GM21367 (cell line): ENCODE measurements at regions not wholly inside any gene's neighbourhood (a gene's known extent, or its start where the extent isn't known, plus 50 kb on each side); places are given as distances from the start of the nearest gene placed in this dataset.
"Not testable (repeated sequence)": the region's sequence is repeated elsewhere in the genome, so short reads cannot be mapped to it uniquely, and the experiment has no call there.

Experiments
- ATAC-seq: cut with Tn5 transposase; IDR thresholded peaks from one replicate; pipeline ENCODE4 v1.9.1; 2021; ENCODE audit not compliant: unreplicated experiment

DNA sequence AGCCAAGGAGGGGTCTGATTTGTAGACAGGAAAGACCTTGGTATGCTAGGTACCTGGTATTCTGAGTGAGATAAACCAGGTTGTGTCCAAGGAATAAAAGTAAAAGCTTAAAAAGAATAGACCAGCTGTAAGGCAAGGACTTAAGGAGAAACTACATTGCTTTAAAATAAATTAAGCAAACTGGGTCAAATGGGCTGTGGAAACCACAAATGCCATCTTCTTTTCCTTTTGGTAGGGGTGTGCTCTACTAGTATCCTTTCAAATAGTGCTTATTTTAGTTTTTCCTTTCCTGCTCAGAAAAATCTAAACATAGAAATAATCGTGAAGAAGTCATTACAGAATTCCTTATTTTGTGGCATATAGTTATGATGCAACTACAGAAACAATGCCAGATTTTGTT, 138.6 kb upstream of the KLF12 start:
- ATAC-seq, result no peak

DNA sequence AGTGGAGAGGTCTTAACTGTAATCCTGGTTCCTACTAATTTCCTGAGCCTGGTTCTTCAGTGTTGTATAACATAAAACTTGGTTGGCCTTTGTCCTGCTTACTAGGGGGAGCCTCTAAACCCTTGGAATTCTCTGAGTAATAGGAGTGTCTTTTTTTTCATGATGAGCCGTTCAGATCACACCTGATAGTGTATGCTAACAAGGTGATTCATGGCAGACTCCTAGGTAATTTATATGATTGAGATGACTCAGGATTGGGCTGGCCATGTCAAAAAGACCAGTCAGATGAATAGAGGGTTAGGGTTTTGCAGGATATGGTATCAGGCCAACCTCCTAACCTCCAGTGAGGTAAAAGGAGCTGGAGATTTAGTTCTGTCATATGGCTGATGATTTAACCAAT, 135.8 kb upstream of the KLF12 start:
- ATAC-seq, result no peak

DNA sequence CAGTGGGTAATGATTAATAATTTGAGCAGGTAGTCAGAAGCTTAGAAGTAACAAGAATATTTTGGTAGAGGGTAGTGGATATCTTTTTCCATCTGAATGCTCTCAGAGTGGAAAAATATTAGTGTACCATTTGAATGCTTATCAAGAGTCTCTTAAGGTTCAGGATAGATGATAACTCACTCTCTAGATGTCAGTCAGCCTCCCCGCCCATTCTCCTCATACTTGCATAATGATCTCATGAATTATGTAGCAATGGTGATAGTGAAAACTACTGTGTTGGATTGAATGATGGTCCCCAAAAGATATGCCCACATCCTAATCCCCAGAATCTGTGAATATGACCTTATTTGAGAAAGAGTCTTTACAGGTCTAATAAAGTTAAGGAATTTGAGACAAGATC, 132.7 kb upstream of the KLF12 start:
- ATAC-seq, result no peak

DNA sequence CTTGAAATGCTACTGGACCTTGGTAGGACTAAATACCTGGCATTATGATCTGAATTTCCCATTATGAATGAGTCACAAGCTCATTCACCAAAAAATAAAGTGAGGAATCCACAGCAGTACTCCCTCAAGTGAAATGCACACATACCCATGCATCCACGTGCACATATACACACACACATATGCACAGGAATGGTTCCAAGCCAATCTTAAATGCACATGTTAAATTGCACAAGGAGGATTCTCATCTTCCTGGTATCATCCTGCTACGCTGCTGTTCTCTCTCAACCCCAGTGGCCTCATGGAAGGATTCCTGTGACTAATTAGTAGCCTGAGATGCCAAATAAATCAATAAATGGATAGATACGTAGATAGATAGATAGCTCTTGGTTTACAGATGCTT, 132.1 kb upstream of the KLF12 start:
- no peak for ATAC-seq

DNA sequence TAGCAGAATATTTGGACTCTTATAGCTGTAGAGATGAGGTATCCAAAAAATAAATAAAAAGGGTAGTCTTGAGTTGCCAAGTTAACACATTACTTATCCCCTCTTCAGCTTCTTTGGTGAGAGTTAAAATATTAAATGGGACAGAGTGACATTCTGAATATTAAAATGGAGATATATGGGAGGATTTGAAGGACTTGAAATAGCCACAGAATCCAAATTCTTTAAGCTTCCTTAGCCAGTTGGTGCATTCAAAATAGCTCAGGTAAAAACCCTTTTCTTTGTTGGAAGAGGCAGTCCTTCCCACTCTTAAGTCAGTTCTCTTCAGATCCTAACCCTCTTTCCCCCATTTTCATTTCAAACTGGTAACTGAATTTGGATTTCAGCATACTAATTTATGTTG, 130.1 kb upstream of the KLF12 start:
- no peak for ATAC-seq

- not testable (repeated sequence) for ATAC-seq
Observed at GRCh38 chr13:74260420-74260819, 126.2 kb upstream of the KLF12 start.

DNA sequence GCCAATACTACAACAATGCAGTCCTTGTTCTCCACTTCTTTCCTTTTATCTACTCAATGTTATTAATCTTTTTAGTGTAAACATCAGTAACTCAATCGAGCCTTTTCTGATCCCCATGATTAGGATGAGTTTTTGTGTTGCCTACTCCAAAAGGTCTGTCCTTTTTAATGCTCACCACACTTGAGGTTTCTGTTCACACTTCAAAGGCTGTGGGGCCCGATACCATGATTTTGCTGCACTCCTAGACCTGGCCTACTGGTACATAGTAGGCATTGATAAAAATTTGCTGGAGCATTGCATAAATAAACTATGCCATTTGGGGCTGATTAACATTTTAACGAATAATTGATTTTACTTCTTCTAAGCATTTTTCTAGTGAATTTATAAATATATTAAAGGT, 125.4 kb upstream of the KLF12 start:
- no peak for ATAC-seq

- no peak for ATAC-seq
Observed at GRCh38 chr13:74258961-74259360, 124.8 kb upstream of the KLF12 start.

- ATAC-seq, result no peak
Observed at GRCh38 chr13:74256969-74257368, 122.8 kb upstream of the KLF12 start.

DNA sequence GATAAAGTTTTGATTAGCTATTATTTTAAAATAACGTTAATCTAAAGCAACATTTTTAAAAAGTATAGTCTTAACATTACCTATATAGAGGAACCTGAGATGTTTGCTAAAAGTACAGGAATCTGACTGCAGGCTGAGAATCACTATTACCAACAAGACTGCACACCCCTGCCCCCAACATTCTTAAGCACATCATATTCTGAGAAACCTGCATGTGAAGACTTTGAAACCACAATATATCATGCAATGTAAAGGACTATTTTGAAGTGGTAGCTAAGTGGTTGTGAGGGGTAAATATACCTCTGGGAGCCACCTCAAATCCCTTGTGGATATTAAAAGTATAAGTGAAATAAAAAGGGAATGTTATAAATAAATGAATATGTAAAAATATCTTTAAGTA, 119.0 kb upstream of the KLF12 start:
- no peak for ATAC-seq

DNA sequence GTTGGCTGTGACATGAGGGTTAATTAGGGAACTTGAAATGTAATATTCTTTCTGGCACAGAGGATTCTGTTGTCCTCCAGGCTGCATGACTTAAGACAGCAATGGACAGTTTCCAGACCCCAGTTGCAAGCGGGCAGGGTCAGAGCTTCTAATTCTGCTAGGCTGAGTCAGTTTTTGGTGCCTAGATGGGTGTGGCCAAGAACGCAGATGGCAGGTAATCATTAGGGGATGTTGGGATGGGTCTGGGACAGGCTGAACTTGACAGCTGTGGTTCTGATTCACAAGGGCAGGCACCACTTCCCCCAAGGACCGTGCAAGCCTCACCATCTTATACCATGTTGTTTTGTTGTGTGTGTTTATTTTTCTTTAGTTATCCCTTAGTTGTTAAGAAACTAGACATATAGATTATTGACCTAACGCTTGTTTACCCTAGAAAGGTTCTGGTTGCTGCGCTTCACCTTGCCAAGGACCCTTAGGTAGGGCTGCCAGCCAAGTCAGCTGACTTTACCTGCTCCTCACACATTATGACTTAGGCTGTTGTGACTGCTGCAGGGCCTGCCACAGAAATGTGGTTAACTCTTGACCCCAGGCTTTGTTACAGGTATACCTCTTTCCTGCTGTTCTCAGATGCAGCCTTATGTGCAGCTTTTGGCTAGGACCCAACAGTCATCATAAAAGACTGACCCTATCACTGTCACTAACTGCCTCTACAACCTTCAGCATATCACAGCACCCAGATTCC, 117.7 kb upstream of the KLF12 start:
- ATAC-seq, result no peak

- ATAC-seq, result no peak
Observed at GRCh38 chr13:74250738-74251190, 116.6 kb upstream of the KLF12 start.

GRCh38 chr13:74248477-74248876, 114.3 kb upstream of the KLF12 start:
- no peak for ATAC-seq

DNA sequence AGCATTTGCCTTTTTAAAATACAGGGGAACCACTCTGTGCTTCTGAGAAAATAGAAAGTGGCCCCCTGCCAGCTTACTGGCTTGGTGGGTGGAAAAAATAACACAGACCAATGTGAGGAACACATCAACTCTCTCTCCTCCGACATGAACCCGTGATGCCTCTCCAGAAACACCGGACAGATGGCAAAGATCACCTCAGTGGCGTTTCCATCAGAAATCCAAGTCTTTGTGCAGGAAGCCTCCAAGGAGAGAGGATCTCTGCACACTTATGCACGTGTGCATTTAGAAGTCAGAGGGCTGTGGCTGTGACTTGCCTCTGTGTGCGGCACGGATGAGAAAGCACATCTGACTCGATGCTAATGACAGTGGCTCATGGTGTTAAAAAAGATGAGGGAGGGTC, 112.3 kb upstream of the KLF12 start:
- no peak for ATAC-seq

- ATAC-seq, result no peak
Observed at GRCh38 chr13:74243637-74244526, 109.7 kb upstream of the KLF12 start.

DNA sequence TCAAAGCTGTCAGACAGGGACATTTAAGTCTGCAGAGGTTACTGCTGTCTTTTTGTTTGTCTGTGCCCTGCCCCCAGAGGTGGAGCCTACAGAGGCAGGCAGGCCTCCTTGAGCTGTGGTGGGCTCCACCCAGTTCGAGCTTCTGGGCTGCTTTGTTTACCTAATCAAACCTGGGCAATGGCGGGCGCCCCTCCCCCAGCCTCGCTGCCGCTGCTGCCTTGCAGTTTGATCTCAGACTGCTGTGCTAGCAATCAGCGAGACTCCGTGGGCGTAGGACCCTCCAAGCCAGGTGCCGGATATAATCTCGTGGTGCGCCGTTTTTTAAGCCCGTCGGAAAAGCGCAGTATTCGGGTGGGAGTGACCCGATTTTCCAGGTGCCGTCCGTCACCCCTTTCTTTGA, 107.1 kb upstream of the KLF12 start:
- not testable (repeated sequence) for ATAC-seq

GRCh38 chr13:74230984-74231501, 96.8 kb upstream of the KLF12 start:
- ATAC-seq, result no peak

DNA sequence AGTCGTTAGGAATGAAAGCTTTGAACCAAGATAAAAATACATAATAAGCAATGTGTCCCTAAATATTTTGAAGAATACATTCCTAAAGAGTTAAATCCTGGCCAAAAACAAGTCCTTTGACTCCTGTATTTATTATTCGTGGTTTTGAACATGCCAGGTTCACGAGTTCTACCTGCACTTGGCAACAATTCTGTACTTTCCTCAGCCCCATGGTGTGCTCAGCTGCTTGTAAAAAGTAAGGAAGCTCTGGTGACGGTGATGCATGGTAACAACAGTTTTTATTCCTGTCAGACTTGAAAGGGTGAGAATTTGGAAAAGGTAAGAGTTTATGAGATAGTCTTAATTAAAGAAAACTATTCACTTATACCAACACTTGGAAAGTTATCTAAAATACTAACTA, 95.0 kb upstream of the KLF12 start:
- ATAC-seq, result no peak

- ATAC-seq, result no peak
Observed at GRCh38 chr13:74227476-74228158, 93.4 kb upstream of the KLF12 start.

- no peak for ATAC-seq
Observed at GRCh38 chr13:74226791-74227475, 92.7 kb upstream of the KLF12 start.

- ATAC-seq, result no peak
Observed at GRCh38 chr13:74221752-74222151, 87.5 kb upstream of the KLF12 start.
